GM19239 (cell line): ENCODE measurements at regions not wholly inside any gene's neighbourhood (a gene's known extent, or its start where the extent isn't known, plus 50 kb on each side); places are given as distances from the start of the nearest gene placed in this dataset.

Source experiments
- DNase-seq: peaks from one replicate; pipeline ENCODE4 v3.0.0; 2011; ENCODE audit warnings: low spot score; ENCODE audit not compliant: insufficient read length
- FAIRE-seq: peaks from 2 replicates; lab custom pipeline; 2011; peaks lifted over from hg19 to GRCh38; lab: Jason Lieb, UNC

DNA sequence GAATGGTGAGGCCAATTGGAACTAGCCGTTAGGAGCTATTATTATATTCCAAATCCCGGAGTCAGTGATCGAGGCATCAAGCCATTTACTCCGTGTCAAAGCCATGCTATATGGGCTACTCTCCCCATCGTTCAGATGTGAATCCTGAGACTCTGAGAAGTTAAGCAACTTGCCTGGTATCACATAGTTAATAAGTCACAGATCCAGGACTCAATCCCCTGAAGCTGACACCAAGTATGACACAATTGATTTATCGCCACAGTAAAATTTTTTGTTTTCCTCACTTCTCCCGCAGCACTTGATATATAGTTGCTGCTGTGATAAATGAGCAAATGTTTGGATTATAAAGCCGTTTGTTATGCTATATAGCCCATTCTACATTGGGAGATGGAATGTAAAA, 50.8 kb upstream of the TSHZ2 start:
- no peak for DNase-seq
- no peak for FAIRE-seq

DNA sequence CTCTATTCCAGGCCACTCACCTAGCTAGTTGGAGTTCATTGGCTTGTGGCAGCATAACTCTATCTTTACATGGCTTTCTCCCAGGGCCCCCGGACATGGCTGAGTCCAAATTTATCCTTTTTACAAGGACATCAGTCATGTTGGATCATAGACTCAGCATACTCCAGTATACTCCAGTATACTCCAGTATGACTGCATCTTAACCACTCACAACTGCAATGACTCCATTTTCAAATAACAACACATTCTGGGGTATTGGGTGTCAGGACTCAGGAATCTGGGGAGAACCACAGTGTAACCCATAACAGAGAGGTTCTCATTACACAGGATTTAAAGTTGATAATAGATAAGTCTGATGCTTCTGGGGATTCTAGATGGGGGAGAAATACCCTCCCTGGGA, 53.8 kb upstream of the TSHZ2 start:
- DNase-seq (no peak), FAIRE-seq (no peak)

DNA sequence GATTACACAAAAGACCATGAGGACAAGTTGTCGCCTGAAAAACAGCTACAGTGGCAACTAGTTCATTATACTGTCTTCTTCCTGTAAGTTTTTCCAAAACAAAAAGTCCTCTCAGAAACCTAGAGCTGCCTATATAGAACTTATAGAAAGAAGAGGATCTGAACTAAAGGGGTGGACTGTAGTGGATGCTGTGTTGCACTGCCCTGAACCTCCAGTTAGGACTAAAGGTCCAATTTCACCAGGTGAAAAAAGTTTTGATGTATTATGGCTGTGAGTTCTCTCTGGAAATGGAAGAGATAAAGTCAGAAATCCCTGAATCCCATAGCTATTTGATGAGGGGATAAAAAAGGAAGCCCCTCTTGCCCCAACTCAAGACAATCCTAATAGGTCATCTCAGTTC, 56.6 kb upstream of the TSHZ2 start:
- no peak for DNase-seq

DNA sequence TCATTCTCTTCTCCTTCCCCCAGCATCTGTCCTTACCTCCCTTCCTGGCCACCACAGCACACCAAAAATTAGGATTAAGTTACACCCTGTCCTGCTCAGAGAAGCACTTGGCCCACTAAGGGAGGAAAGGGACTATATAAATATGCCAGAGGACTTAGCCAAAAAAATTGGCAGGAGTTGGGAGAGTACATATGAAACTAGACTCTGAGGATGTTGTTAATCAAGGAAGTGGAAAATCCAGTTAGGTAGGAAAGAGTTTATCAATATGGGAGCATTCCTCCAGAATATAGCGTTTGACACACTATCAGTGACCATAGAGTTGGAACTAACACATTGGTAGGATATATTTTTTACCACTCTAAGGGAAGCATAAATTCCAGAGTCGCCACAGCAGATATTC, 57.3 kb upstream of the TSHZ2 start:
- DNase-seq (no peak), FAIRE-seq (no peak)

More for the DNA sequence above, 56.6 kb upstream of the TSHZ2 start:
- FAIRE-seq, result no peak

DNA sequence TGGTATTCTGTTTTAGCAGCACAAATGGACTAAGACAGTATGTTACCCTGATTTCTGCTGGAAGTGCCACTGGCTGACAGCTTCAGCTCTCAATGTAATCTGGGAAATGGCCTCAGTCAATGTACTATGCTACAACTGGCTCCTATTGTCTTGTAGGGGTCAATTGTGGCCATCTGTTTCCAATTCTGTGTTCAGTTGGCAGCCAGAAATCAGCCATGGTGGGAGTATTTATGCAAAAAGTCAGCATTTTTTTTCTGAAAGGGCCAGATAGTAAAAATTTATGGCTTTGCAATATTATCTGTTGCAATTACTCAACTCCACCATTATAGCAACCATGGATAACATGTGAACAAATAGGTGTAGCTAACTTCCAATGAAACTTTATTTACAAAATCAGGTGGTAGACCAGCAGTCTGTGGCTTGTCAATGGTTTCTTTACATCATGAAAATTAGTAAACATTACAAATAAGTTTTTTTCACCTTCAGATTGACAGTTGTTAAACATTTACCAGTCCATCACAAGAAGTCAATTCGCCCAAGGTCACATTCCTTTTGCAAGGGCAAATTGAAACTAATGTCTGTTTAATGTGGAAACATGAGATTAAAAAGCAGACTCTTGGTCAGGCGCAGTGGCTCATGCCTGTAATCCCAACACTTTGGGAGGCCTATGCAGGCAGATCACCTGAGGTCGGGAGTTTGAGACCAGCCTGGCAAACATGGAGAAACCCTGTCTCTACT, 58.3 kb upstream of the TSHZ2 start:
- FAIRE-seq (no peak), DNase-seq (no peak)

DNA sequence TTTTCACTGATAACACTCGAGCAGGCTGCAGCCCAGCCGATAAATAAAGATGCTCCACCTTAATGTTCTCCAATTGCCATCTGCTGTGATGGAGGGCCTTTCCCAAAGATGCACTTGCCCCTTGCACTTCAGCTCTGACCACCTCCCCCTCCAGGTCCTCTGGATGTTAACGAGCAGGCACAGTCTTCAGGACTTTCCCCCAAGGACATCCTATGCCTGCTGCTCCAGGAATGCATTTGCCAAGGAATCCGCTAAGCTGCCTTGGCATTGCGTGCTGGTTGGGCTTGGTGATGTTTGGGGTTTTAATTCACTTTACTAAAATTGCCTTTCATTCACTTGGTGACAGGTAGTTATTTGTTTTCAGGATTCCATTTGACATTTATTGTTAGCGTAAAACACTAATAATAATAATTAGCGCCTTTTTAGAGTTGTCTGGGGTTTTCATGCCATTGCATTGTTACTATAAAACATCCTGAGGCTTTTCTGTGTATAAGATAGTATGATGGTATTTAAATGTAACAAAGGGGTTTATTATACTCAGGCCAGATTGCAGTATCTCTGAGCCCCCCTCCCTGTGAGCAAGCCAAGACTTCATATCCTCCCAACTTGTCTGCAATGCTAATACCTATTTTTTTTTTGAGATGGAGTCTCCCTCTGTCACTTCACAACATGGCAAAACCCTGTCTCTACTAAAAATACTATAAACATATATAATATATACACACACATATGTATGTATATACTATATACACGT, 66.7 kb upstream of the TSHZ2 start:
- FAIRE-seq (no peak), DNase-seq (no peak)

GRCh38 chr20:52904837-52905236, 67.3 kb upstream of the TSHZ2 start:
- FAIRE-seq, result no peak

GRCh38 chr20:52899041-52899608, 73.0 kb upstream of the TSHZ2 start:
- DNase-seq (no peak), FAIRE-seq (no peak)

More at GRCh38 chr20:52904837-52905236, 67.3 kb upstream of the TSHZ2 start:
- no peak for DNase-seq

GRCh38 chr20:52896348-52896747, 75.8 kb upstream of the TSHZ2 start:
- FAIRE-seq, result no peak
- DNase-seq, result no peak

GRCh38 chr20:52895701-52896100, 76.5 kb upstream of the TSHZ2 start:
- FAIRE-seq (no peak), DNase-seq (no peak)

DNA sequence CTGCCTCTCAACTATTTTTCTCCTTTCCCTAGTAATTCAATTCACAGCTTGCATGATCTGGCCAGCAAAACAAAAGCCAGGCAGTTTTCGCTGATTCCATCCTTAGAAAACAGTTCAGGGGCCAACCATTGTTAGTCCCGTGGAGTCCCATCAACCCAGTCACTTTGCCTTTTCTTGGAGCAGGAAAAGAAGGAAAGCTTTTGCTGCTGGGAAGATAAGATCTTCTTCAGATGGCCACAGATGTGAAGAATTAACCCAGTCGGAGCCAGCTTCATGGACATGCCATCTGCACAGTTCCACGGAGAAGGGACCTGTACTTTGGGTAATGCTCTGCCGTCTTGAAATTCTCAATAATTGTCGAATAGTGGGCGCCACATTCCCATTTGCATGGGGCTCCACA, 76.9 kb upstream of the TSHZ2 start:
- FAIRE-seq (no peak), DNase-seq (no peak)

DNA sequence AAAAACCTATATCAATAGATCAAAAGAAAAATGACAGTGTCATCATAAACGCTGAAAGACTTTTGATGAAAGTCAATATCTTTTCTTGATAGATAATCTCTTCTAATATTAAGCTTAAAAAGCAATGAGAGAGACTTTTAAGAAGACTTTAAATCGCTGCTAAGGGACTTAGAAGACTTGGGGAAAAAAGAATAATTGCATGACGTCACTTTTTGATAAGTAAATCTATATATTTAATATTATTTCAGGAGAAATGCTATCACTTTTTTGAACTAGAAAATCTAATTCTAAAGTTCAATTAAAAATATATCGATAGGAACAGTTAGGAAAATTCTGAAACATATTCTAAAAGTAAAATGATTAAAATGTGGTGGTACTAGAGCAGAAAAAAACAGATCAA, 78.7 kb upstream of the TSHZ2 start:
- no peak for DNase-seq
- FAIRE-seq, result no peak

GRCh38 chr20:52892023-52892422, 80.1 kb upstream of the TSHZ2 start:
- DNase-seq (no peak), FAIRE-seq (no peak)

DNA sequence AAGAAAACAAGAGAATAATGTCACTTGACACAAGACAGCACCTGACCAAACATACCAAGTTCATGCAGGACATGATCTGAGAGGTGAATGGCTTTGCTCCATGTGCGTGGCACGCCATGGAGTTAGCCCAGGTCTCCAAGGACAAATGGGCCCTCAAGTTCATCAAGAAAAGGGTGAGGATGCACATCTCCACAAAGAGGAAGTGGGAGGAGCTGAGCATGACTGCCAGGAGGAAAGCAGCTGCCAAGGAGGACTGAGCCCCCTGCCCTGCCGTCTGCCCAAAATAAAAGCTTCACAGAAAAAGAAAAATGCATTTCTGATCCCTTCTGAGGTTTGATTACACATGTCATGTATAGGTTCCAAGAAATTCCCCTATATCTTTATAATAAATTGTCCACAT, 82.0 kb upstream of the TSHZ2 start:
- no peak for FAIRE-seq
- no peak for DNase-seq

DNA sequence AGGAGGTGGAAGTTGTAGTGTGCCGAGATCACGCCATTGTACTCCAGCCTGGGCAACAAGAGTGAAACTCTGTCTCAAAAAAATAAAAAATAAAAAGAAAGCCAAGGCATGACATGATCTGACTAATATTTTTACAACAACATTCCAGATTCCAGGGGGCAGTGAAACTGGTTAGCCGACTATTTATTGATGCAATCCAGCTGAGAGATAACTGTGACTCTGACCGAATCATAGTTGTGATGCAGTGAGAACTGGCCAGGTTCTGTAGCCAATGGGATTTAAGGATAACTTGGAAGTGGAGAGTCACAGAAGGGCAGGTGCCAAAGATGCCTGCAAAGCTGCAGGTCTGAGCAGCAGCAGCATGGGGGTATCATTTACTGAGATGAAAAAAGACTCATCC, 82.9 kb upstream of the TSHZ2 start:
- FAIRE-seq, result no peak
- DNase-seq, result no peak

- FAIRE-seq, result no peak
Measured at GRCh38 chr20:52888096-52888495, 84.1 kb upstream of the TSHZ2 start.

DNA sequence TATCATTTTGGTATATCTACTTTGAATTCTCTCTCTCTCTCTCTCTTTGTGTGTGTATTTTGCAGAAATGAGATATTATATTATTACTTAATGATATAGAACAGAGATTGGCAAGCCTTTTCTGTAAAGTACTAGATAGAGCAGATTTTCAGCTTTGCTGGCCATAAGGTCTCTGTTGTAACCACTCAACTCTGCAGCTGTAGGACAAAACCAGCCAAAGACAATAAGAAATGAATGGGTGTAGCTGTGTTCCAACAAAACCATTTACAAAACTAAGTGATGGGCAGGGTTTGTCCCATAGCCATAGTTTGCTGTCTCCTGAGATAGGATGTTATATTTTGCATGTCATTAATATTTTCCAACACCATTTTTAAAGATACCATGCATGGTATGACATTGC, 91.2 kb upstream of the TSHZ2 start:
- DNase-seq (no peak), FAIRE-seq (no peak)

More at GRCh38 chr20:52888096-52888495, 84.1 kb upstream of the TSHZ2 start:
- no peak for DNase-seq

DNA sequence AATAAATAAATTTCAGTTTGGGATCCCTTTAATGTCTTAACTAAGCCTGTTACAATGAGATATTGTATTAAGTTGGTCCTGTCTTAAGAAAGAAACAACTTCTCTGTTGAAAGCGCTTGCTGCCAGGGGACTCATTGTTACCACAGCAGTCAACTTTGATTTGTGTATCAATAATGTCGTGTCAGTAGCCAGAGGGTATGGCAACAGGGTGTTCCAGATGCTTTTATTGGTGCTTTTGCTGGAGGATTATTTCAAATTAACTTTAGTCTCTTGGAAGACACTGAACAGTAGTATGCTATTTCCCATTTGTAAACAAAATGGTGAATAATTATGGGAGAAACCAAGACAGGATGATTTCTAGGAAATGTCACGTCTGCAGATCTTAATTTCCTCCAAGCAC, 91.9 kb upstream of the TSHZ2 start:
- no peak for DNase-seq
- FAIRE-seq, result no peak

GRCh38 chr20:52874241-52874640, 97.9 kb upstream of the TSHZ2 start:
- DNase-seq, result no peak
- FAIRE-seq, result no peak

DNA sequence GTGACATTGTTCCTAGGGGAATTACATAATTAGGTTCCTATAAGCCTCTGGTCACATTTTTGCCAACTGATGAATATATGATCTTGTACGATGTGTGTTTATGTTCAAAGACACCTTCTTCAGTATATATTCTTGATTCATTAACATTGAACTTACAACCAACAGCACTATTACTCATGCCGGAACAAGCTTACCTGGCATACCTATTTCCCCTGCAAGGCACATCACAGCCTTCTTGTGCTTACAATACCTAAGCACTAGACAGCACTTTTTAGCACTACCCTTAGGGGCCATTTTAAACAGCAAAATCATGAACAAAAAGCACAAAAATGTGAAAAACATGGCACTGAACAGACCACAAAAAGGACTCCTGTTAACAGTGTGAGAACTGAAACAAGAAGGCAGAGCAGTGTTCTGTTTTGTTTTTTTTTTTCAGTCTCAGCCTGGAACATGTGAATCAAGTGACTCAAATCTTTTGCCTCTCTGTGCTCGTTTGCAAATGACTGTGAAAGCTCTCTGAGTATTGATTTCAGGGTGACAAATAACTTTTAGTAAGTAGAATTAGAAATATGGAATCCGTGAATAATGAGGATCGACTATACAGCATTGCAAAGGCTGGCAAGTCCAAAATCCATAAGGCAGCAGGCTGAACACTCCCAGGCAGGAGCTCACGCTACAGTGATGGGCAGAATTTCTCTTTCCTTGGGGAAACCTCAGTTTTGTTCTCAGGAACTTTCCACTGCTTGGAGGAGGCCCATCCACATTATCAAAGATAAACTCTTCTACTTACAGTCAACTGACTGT, 102.3 kb upstream of the TSHZ2 start:
- DNase-seq (no peak), FAIRE-seq (no peak)

DNA sequence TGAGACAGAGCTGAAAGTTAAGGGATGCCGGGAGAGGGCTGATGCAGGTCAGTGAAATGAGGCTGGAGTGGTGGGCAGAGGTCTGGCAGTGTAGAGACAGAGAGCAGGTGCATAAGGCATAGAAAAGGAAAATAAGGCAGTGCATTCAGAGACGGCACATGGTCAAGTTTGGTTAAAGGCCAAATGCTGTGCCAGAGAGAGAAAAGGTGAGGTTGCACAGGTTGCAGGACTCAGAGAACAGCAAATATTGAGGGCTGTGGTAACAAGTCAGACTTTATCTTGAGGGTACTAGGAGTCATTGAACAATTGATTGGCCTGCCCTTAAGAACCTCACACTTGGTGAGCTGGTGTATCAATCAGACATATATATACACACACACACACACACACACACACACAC, 102.9 kb upstream of the TSHZ2 start:
- FAIRE-seq, result no peak
- no peak for DNase-seq
